ENCODE measurements at regions not wholly inside any gene's neighbourhood (a gene's known extent, or its start where the extent isn't known, plus 50 kb on each side); places are given as distances from the start of the nearest gene placed in this dataset.
"Not testable (repeated sequence)": the region's sequence is repeated elsewhere in the genome, so short reads cannot be mapped to it uniquely, and the experiment has no call there.

GRCh38 chr7:130954918-130955564, 221.0 kb upstream of the KLF14 start:
- Histone ChIP-seq H3K9me3 (no peaks in the 10 kb centered on the region), H3K4me1 (ENCODE audit: control insufficient read depth in 1 of 2, low read depth in 2 of 2) (peaks cover 19 to 51% of the 10 kb centered on the region in 2 donors), H3K27ac (no peak overlapping the region), H3K36me3 (no peaks in the 10 kb centered on the region), H3K4me3 (no peak overlapping the region), H3K27me3 (replicated peaks; ENCODE audit: insufficient read depth) (no peaks in the 10 kb centered on the region)
- DNase-seq (ENCODE audit: low spot score) (no peak), ATAC-seq (ENCODE audit: insufficient number of reproducible peaks, low FRiP score, low read depth) (no peak)
- no peak for TF ChIP-seq CTCF (IDR thresholded peaks at IDR 0.05)

GRCh38 chr7:130955565-130955919, 221.5 kb upstream of the KLF14 start:
- TF ChIP-seq CTCF (IDR thresholded peaks at IDR 0.05), result no peak
- Histone ChIP-seq H3K36me3 (no peaks in the 10 kb centered on the region), H3K27me3 (replicated peaks; ENCODE audit: insufficient read depth) (no peaks in the 10 kb centered on the region), H3K4me1 (ENCODE audit: control insufficient read depth in 1 of 2, low read depth in 2 of 2) (peaks cover 19 to 56% of the 10 kb centered on the region in 2 donors), H3K4me3 (no peak overlapping the region), H3K27ac (no peak overlapping the region), H3K9me3 (no peaks in the 10 kb centered on the region)
- DNase-seq (ENCODE audit: low spot score) (no peak), ATAC-seq (ENCODE audit: insufficient number of reproducible peaks, low FRiP score, low read depth) (no peak)

- H3K4me1 ChIP-seq (ENCODE audit: control insufficient read depth in 1 of 2, low read depth in 2 of 2), result peaks cover 27 to 60% of the 10 kb centered on the region in 2 donors
Measured at GRCh38 chr7:130956417-130957136, 222.6 kb upstream of the KLF14 start.

GRCh38 chr7:130957137-130957513, 223.1 kb upstream of the KLF14 start:
- Histone ChIP-seq H3K36me3 (peaks cover 3% of the 10 kb centered on the region), H3K4me3 (no peak overlapping the region), H3K9me3 (no peaks in the 10 kb centered on the region), H3K27ac (peak overlapping the region in 1 of 2 donors; percentile 44), H3K4me1 (ENCODE audit: control insufficient read depth in 1 of 2, low read depth in 2 of 2) (peaks cover 33 to 59% of the 10 kb centered on the region in 2 donors), H3K27me3 (replicated peaks; ENCODE audit: insufficient read depth) (no peaks in the 10 kb centered on the region)
- no peak for TF ChIP-seq CTCF (IDR thresholded peaks at IDR 0.05)
- no peak for ATAC-seq (ENCODE audit: insufficient number of reproducible peaks, low FRiP score, low read depth)
- no peak for DNase-seq (ENCODE audit: low spot score)

More at GRCh38 chr7:130956417-130957136, 222.6 kb upstream of the KLF14 start:
- Histone ChIP-seq H3K27me3 (replicated peaks; ENCODE audit: insufficient read depth) (no peaks in the 10 kb centered on the region), H3K36me3 (no peaks in the 10 kb centered on the region), H3K9me3 (no peaks in the 10 kb centered on the region), H3K27ac (peak overlapping the region in 1 of 2 donors; percentile 44), H3K4me3 (no peak overlapping the region)
- no peak for TF ChIP-seq CTCF (IDR thresholded peaks at IDR 0.05)
- DNase-seq (ENCODE audit: low spot score) (no peak), ATAC-seq (ENCODE audit: insufficient number of reproducible peaks, low FRiP score, low read depth) (no peak)

- DNase-seq (ENCODE audit: low spot score); H3K9me3 ChIP-seq; H3K36me3 ChIP-seq; H3K4me3 ChIP-seq; ATAC-seq (ENCODE audit: insufficient number of reproducible peaks, low FRiP score, low read depth); H3K27me3 ChIP-seq (replicated peaks; ENCODE audit: insufficient read depth); H3K27ac ChIP-seq: not testable (repeated sequence)
- H3K4me1 ChIP-seq (ENCODE audit: control insufficient read depth in 1 of 2, low read depth in 2 of 2), result peaks cover 38 to 53% of the 10 kb centered on the region in 2 donors
Measured at GRCh38 chr7:130957722-130958435, 223.9 kb upstream of the KLF14 start.

Data from thoracic aorta (tissue), 2 donors.